ENCODE measurements at regions not wholly inside any gene's neighbourhood (a gene's known extent, or its start where the extent isn't known, plus 50 kb on each side); places are given as distances from the start of the nearest gene placed in this dataset.

- DNase-seq (ENCODE audit: extremely low spot score, unreplicated experiment): no peak
- Mint-ChIP-seq H3K27ac (ENCODE audit: unreplicated experiment) (no peak overlapping the region), H3K27me3 (ENCODE audit: unreplicated experiment) (no peaks in the 10 kb centered on the region), H3K36me3 (ENCODE audit: unreplicated experiment) (no peaks in the 10 kb centered on the region), H3K4me3 (ENCODE audit: unreplicated experiment) (no peak overlapping the region), H3K4me1 (ENCODE audit: unreplicated experiment) (no peaks in the 10 kb centered on the region), H3K9me3 (ENCODE audit: unreplicated experiment) (peaks cover 7% of the 10 kb centered on the region)
- TF ChIP-seq, protein P1, sequence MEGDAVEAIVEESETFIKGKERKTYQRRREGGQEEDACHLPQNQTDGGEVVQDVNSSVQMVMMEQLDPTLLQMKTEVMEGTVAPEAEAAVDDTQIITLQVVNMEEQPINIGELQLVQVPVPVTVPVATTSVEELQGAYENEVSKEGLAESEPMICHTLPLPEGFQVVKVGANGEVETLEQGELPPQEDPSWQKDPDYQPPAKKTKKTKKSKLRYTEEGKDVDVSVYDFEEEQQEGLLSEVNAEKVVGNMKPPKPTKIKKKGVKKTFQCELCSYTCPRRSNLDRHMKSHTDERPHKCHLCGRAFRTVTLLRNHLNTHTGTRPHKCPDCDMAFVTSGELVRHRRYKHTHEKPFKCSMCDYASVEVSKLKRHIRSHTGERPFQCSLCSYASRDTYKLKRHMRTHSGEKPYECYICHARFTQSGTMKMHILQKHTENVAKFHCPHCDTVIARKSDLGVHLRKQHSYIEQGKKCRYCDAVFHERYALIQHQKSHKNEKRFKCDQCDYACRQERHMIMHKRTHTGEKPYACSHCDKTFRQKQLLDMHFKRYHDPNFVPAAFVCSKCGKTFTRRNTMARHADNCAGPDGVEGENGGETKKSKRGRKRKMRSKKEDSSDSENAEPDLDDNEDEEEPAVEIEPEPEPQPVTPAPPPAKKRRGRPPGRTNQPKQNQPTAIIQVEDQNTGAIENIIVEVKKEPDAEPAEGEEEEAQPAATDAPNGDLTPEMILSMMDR (IDR thresholded peaks at IDR 0.05): no peak
These were observed 491.7 kb upstream of the RASGRP1 start for GRCh38 chr15:39056357-39056756.

DNA sequence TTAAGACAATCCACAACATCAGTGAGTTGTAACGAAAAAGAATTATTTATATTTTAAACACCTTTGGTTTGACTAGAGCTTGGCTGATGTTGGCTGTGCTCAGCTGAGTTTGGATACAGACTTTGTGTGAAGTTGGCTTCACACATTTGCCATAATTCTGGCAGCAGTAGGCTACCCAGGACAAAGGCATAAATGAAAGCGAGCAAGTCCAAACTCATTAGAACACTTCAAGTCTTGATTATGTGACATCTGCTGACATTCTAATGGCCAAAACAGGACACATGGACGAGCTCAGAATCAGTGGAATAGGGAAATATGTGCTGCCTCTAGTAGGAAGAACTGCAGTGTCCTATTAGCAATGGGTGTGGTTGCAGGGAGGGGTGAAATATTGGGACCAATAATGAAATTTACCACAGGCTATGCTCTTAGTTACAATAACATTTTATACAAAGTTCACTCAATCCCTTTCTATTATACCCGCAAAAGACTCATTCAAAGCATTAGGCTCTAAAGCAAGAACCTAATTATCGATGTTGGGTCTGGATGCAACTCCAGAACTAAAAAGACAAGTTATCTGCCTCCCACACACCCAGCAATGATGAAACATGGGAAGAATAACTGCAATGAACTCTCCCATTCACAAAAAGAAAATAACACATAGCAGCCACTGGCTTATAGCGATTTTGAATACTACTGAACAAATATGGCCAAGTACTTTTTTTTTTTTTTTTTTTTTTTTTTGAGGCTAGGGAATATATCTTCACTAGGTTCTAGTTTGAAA, 493.9 kb upstream of the RASGRP1 start:
- Mint-ChIP-seq H3K4me1 (ENCODE audit: unreplicated experiment) (no peaks in the 10 kb centered on the region), H3K27me3 (ENCODE audit: unreplicated experiment) (no peaks in the 10 kb centered on the region), H3K27ac (ENCODE audit: unreplicated experiment) (no peak overlapping the region), H3K4me3 (ENCODE audit: unreplicated experiment) (no peak overlapping the region), H3K36me3 (ENCODE audit: unreplicated experiment) (no peaks in the 10 kb centered on the region), H3K9me3 (ENCODE audit: unreplicated experiment) (no peaks in the 10 kb centered on the region)
- TF ChIP-seq, protein P1 (IDR thresholded peaks at IDR 0.05): no peak
- no peak for DNase-seq (ENCODE audit: extremely low spot score, unreplicated experiment)

DNA sequence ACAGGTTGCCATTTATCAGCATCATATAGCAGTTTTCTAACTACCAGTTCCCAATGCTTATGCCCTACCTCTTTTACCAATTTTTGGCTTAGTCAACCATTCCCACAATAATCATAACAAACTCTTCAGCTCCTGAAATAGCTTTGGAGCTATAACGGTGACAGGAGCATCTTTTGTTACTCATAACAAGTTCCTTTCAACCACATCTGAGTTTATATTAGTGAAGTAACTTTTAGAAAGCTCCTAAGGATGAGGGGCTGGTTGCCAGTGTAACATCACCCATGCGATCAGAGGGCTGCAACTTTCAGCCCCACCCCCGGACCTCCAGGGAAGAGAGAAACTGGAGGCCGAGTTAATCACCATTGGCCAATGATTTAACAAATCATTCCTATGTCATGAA, 495.3 kb upstream of the RASGRP1 start:
- Mint-ChIP-seq H3K27ac (ENCODE audit: unreplicated experiment) (no peak overlapping the region), H3K9me3 (ENCODE audit: unreplicated experiment) (no peaks in the 10 kb centered on the region), H3K36me3 (ENCODE audit: unreplicated experiment) (no peaks in the 10 kb centered on the region), H3K4me1 (ENCODE audit: unreplicated experiment) (no peaks in the 10 kb centered on the region), H3K27me3 (ENCODE audit: unreplicated experiment) (no peaks in the 10 kb centered on the region), H3K4me3 (ENCODE audit: unreplicated experiment) (no peak overlapping the region)
- TF ChIP-seq, protein P1 (IDR thresholded peaks at IDR 0.05): no peak
- no peak for DNase-seq (ENCODE audit: extremely low spot score, unreplicated experiment)

- TF ChIP-seq, protein P1 (IDR thresholded peaks at IDR 0.05): no peak
- no peak overlapping the region for H3K27ac Mint-ChIP-seq (ENCODE audit: unreplicated experiment)
- H3K4me1 Mint-ChIP-seq (ENCODE audit: unreplicated experiment): no peaks in the 10 kb centered on the region
- H3K9me3 Mint-ChIP-seq (ENCODE audit: unreplicated experiment): no peaks in the 10 kb centered on the region
- H3K27me3 Mint-ChIP-seq (ENCODE audit: unreplicated experiment): no peaks in the 10 kb centered on the region
- H3K36me3 Mint-ChIP-seq (ENCODE audit: unreplicated experiment): no peaks in the 10 kb centered on the region
- no peak for DNase-seq (ENCODE audit: extremely low spot score, unreplicated experiment)
- no peak overlapping the region for H3K4me3 Mint-ChIP-seq (ENCODE audit: unreplicated experiment)
These were observed 497.4 kb upstream of the RASGRP1 start for GRCh38 chr15:39061952-39062464.

DNA sequence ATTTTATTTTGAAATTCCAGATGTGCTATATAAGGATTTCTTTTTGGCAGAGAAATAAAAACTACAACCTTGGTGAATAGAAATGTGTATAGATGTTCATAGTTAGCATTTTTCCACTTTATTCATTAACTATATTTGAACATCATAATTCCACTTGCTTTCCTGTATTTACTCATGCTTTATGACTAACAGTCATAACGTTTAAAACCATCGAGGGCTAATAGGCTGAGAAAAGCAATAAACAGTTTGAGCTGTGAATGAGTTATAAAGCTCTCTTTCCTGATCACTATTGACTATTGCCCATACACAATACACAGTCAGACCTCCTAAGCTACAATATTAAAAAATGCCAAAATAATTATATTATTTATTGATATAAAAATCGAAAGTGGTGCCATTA, 502.1 kb upstream of the RASGRP1 start:
- Mint-ChIP-seq H3K36me3 (ENCODE audit: unreplicated experiment) (no peaks in the 10 kb centered on the region), H3K4me3 (ENCODE audit: unreplicated experiment) (no peak overlapping the region), H3K4me1 (ENCODE audit: unreplicated experiment) (no peaks in the 10 kb centered on the region), H3K9me3 (ENCODE audit: unreplicated experiment) (no peaks in the 10 kb centered on the region), H3K27ac (ENCODE audit: unreplicated experiment) (no peak overlapping the region), H3K27me3 (ENCODE audit: unreplicated experiment) (no peaks in the 10 kb centered on the region)
- TF ChIP-seq, protein P1 (IDR thresholded peaks at IDR 0.05): no peak
- DNase-seq (ENCODE audit: extremely low spot score, unreplicated experiment): no peak

Data from osteocyte (in vitro differentiated cells).